ENCODE measurements at regions not wholly inside any gene's neighbourhood (a gene's known extent, or its start where the extent isn't known, plus 50 kb on each side); places are given as distances from the start of the nearest gene placed in this dataset.
"Not testable (repeated sequence)": the region's sequence is repeated elsewhere in the genome, so short reads cannot be mapped to it uniquely, and the experiment has no call there.

DNA sequence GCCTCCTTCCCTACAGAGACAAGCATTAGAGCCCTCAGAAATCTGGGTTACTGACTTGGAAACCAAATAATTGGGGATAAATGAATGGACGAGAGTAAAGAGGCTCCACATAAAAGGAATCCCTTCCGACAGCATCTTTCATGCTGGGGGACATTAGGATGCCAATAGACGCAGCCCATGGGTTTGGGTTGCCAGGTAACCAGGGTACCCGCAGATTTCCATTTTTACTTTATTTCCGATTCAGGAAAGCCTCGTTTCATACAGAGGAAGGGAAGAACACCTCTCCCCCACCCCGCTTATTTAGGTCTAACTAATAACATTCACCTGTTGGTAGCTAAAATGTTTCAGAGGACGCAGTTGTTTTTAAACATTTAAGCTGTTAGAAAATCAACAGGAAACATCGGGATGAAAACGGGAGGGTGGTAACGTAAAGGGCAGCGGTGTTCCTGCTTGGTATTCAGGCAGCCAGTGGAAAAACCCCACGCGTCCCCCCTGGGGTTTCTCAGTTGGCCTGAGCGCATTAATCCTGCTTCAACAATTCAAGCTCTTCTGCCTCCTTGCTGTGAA lies 179.5 kb downstream of the YTHDC2 start:
- no peak overlapping the region for H3K4me3 ChIP-seq (ENCODE audit: insufficient read depth, low read depth, low read length)

DNA sequence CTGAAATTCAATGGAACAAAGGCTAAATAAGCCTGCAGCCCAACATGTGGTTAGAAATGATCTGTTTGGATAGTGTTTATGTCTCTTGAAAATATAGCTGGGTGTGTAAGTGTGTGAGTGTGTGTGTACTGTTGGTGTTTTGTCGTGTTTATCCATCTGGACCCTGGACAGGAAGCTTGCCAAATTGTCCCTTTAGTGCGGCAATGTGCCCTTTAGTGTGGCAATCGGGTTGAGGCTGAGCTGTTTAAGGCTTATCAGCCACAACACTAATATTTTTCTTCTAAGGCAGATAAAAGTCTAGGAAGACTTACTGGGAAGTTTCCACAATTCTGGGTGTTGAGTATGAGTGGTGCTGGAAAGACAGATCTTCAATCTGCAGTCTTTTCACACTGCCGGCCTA lies 180.2 kb downstream of the YTHDC2 start:
- no peaks in the 10 kb centered on the region for H3K27me3 ChIP-seq (ENCODE audit: control insufficient read depth, insufficient read depth, low read length)
- H3K4me3 ChIP-seq (ENCODE audit: insufficient read depth, low read depth, low read length): no peak overlapping the region
- no peaks in the 10 kb centered on the region for H3K36me3 ChIP-seq (replicated peaks; ENCODE audit: control insufficient read depth, insufficient read depth, low read length)
- DNase-seq: no peak

More for the DNA sequence above, 179.5 kb downstream of the YTHDC2 start:
- H3K36me3 ChIP-seq (replicated peaks; ENCODE audit: control insufficient read depth, insufficient read depth, low read length): no peaks in the 10 kb centered on the region
- DNase-seq: peak; percentile 45
- H3K27me3 ChIP-seq (ENCODE audit: control insufficient read depth, insufficient read depth, low read length): no peaks in the 10 kb centered on the region

DNA sequence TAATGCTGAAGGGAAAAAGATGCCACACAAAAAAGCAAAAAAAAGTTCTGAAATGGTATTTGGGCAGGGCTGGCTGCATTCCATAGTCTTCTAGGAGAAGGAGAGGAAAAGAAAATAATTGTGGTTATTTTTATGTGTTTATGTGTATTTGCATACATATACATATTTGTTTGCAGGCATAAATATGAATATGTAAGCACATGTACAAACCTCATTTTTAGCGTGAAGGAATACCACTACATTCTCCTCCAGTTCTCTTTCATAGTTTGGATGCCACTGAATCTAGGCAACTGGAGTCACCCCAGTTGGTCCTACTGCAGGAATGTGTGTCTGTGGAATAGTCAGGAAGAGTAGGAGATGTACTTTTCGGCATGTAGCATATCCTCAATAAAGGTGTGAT lies 181.1 kb downstream of the YTHDC2 start:
- H3K4me3 ChIP-seq (ENCODE audit: insufficient read depth, low read depth, low read length): no peak overlapping the region
- H3K36me3 ChIP-seq (replicated peaks; ENCODE audit: control insufficient read depth, insufficient read depth, low read length): no peaks in the 10 kb centered on the region
- no peak for DNase-seq
- no peaks in the 10 kb centered on the region for H3K27me3 ChIP-seq (ENCODE audit: control insufficient read depth, insufficient read depth, low read length)

DNA sequence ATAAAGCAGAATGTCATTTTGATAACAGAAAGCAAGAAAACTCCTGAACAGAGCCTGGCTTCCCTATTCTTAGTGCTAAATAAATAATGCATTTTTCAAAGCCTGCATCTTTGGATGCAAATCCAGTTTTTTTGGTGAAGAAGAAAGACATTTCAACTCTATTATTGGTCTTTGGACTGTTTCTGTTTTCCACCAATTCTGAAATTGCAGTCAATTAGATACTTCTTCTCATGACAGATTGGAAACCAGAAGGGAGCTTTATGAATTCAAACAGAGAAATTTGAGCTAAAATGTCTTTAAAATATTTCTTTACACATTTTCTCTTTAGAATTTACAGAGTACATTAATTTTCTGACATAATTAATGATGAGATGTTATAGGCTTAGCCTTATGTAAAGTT lies 189.8 kb downstream of the YTHDC2 start:
- no peak overlapping the region for H3K4me3 ChIP-seq (ENCODE audit: insufficient read depth, low read depth, low read length)
- no peaks in the 10 kb centered on the region for H3K27me3 ChIP-seq (ENCODE audit: control insufficient read depth, insufficient read depth, low read length)
- no peak for DNase-seq

DNA sequence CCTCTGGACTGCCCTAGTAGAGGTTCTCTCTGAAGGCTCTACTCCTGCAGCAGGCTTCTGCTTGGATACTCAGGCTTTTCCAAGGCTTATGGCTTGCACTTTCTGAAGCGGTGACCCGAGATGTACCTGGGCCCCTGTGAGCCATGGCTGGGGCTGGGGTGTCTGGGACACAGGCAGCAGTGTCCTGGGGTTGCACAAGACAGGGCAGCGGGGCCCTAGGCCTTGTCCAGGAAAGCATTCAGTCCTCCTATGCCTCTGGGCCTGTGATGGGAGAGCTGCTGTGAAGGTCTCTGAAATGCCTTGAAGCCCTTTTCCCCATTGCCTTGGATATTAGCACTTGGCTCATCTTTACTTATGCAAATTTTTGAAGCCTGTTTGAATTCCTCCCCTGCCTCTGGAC lies 192.2 kb downstream of the YTHDC2 start:
- no peaks in the 10 kb centered on the region for H3K27me3 ChIP-seq (ENCODE audit: control insufficient read depth, insufficient read depth, low read length)
- no peak overlapping the region for H3K4me3 ChIP-seq (ENCODE audit: insufficient read depth, low read depth, low read length)
- H3K36me3 ChIP-seq (replicated peaks; ENCODE audit: control insufficient read depth, insufficient read depth, low read length): no peaks in the 10 kb centered on the region
- DNase-seq: no peak

More for the DNA sequence above, 189.8 kb downstream of the YTHDC2 start:
- no peaks in the 10 kb centered on the region for H3K36me3 ChIP-seq (replicated peaks; ENCODE audit: control insufficient read depth, insufficient read depth, low read length)

DNA sequence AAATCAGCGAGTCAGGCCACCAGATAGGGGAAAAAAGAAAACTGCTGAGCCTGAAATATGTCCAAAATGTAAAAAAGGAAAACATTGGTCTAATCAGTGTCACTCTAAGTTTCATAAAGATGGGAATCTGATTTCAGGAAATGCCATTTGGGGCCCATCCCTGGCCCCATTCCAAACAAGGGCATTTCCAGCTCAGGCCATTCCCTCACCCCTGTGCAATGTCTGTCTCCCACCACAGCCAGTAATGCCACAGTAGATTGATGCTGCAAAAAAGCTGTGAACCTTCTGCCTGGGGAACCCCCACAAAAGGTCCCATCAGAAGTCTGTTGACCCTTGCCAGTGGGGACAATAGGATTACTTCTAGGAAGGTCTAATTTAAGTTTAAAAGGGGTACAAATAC lies 199.6 kb downstream of the YTHDC2 start:
- DNase-seq: no peak
- Histone ChIP-seq H3K27me3 (ENCODE audit: control insufficient read depth, insufficient read depth, low read length) (no peaks in the 10 kb centered on the region), H3K36me3 (replicated peaks; ENCODE audit: control insufficient read depth, insufficient read depth, low read length) (no peaks in the 10 kb centered on the region), H3K4me3 (ENCODE audit: insufficient read depth, low read depth, low read length) (no peak overlapping the region)

DNA sequence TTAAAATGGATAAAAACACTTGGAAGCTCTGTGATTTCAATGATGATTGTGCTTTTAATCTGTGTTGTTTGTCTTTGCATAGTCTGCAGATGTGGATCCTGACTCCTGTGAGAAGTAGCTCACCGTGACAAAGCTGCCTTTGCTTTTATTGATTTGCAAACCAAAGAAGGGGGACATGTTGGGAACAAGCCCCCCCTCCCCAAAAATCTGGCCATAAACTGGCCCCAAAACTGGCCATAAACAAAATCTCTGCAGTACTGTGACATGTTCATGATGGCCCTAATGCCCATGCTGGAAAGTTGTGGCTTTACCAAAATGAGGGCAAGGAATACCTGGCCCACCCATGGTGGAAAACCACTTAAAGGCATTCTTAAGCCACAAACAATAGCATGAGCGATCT lies 202.4 kb downstream of the YTHDC2 start:
- H3K4me3 ChIP-seq (ENCODE audit: insufficient read depth, low read depth, low read length); H3K27me3 ChIP-seq (ENCODE audit: control insufficient read depth, insufficient read depth, low read length); DNase-seq; H3K36me3 ChIP-seq (replicated peaks; ENCODE audit: control insufficient read depth, insufficient read depth, low read length): not testable (repeated sequence)

DNA sequence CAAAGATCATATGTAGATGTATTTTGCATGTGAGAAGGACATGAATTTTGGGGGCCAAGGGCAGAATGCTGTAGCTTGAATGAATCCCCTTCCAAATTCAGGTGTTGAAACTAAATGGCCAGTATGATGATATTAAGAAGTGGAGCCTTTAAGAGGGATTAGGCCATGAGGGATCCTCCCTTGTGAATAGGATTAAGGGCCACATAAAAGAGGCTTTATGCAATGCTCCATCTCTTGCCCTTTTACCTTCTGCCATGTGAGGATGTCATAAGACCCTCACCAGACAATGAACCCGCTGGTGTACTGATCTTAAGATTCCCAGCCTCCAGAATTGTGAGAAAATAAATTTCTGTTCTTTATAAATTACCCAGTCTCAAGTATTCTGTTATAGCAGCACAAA lies 206.1 kb downstream of the YTHDC2 start:
- DNase-seq: no peak
- no peaks in the 10 kb centered on the region for H3K36me3 ChIP-seq (replicated peaks; ENCODE audit: control insufficient read depth, insufficient read depth, low read length)

DNA sequence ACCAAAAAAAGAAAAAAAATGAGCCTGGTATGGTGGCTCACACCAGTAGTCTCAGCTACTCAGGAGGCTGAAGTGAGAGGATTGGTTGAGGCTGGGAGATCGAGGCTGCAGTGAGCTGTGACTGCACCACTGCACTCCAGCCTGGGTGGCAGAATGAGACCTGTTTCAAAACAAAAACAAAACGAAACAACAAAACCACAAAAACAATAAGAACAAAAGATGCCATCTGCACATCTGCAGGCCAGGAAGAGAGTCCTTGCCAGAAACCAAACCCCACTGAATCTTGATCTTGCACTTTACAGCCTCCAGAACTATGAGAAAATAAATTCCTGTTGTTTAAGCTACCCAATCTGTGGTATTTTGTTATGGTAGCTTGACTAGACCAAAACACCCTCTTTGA lies 207.7 kb downstream of the YTHDC2 start:
- H3K4me3 ChIP-seq (ENCODE audit: insufficient read depth, low read depth, low read length): no peak overlapping the region
- no peak for DNase-seq
- no peaks in the 10 kb centered on the region for H3K36me3 ChIP-seq (replicated peaks; ENCODE audit: control insufficient read depth, insufficient read depth, low read length)
- no peaks in the 10 kb centered on the region for H3K27me3 ChIP-seq (ENCODE audit: control insufficient read depth, insufficient read depth, low read length)

More for the DNA sequence above, 206.1 kb downstream of the YTHDC2 start:
- no peaks in the 10 kb centered on the region for H3K27me3 ChIP-seq (ENCODE audit: control insufficient read depth, insufficient read depth, low read length)
- H3K4me3 ChIP-seq (ENCODE audit: insufficient read depth, low read depth, low read length): no peak overlapping the region

DNA sequence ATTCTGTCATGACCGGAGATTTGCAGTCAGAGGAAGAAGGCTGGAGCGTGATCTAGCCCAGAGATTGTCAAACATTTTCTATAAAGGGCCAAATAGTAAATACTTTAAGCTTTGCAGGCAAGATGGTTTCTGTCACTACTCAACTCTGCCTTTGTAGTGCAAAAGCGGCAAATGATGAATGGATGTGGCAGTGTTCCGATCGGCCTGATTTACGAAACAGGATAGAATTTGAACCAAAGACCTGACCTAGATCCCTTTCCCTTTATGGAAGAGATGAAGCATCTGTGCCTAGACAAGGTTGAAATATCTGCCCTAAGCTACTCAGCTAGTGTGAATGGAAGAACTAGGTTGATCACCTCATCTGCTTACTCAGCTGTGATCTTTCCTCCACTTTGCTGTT lies 209.5 kb downstream of the YTHDC2 start:
- Histone ChIP-seq H3K36me3 (replicated peaks; ENCODE audit: control insufficient read depth, insufficient read depth, low read length) (no peaks in the 10 kb centered on the region), H3K4me3 (ENCODE audit: insufficient read depth, low read depth, low read length) (no peak overlapping the region), H3K27me3 (ENCODE audit: control insufficient read depth, insufficient read depth, low read length) (no peaks in the 10 kb centered on the region)
- no peak for DNase-seq

DNA sequence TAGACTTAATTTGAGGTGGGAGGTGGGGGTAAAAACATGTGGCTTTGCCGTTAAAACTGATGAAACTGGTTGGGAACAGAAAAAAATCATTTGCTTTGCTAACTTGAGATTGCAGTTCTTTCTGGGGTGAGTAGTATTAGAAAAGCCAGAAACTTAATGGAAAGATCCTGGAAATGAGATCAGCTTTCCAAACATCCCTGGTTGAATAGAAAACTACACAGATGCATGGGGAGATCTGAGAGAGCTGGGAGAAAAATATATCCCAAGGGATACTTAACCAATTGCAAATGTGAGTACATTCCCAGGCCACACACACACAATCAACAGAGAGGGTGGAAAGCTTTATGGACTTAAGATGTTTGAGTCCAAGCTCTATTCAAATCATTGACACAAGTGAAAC lies 222.3 kb downstream of the YTHDC2 start:
- H3K4me3 ChIP-seq (ENCODE audit: insufficient read depth, low read depth, low read length): no peak overlapping the region
- no peak for DNase-seq
- H3K27me3 ChIP-seq (ENCODE audit: control insufficient read depth, insufficient read depth, low read length): no peaks in the 10 kb centered on the region
- H3K36me3 ChIP-seq (replicated peaks; ENCODE audit: control insufficient read depth, insufficient read depth, low read length): no peaks in the 10 kb centered on the region

DNA sequence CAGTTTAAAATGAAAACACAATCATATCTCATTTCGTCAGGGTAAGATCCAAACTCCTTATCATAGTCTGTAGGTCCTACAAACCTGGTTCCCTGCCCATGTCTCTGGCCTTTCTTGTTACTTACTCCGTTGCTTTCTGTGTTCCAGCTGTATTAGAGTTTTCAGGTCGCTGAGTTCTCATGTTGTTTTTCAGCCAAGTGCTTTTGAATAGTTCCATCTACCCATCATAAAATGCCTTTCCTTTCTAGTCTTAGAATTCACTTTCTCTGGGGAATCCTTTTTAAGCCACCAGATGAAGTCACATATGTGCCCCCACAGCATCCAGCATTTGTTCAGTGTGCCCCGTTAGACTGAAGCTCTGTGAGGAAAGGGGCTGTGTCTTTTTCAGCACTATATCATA lies 228.7 kb downstream of the YTHDC2 start:
- H3K4me3 ChIP-seq (ENCODE audit: insufficient read depth, low read depth, low read length): no peak overlapping the region
- no peak for DNase-seq
- no peaks in the 10 kb centered on the region for H3K36me3 ChIP-seq (replicated peaks; ENCODE audit: control insufficient read depth, insufficient read depth, low read length)
- no peaks in the 10 kb centered on the region for H3K27me3 ChIP-seq (ENCODE audit: control insufficient read depth, insufficient read depth, low read length)

DNA sequence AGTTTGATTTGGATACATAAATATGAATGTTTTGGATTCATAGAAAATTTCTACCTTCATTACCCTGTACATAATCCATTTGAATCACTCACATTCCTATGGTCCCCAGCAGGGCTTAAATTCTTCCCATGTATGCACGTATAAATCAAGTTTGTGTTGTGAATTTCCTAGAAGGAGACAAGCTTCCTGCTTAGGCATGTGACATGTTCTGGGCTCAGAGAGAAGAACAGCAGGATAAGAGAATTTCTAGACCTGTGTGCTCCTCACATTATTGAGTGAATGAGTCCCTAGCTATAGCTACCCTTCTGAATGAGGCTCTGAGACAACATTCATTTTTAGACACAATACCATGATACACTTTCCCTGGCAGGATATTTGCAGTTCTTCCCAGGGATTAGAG lies 229.1 kb downstream of the YTHDC2 start:
- H3K27me3 ChIP-seq (ENCODE audit: control insufficient read depth, insufficient read depth, low read length): no peaks in the 10 kb centered on the region
- no peak overlapping the region for H3K4me3 ChIP-seq (ENCODE audit: insufficient read depth, low read depth, low read length)
- no peaks in the 10 kb centered on the region for H3K36me3 ChIP-seq (replicated peaks; ENCODE audit: control insufficient read depth, insufficient read depth, low read length)
- no peak for DNase-seq

DNA sequence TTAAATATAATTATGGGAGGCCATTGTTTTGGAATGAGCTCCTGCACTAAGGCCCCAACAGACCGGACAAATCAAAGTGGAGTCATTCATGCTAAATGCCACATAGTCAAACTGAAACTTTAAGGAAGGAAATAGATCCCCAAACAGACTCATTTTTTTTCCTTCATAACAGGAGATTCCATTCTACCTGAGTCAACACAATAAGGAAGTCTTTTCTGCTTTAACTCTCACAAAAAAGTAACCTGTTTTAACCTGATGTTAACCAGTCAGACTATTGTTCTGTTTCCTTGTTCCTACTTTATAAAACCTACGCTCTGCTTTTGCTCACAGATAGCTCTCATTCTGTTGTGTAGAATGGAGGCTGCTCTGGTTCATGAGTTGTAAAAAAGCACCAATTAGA lies 234.9 kb downstream of the YTHDC2 start:
- no peak overlapping the region for H3K4me3 ChIP-seq (ENCODE audit: insufficient read depth, low read depth, low read length)
- DNase-seq: no peak
- no peaks in the 10 kb centered on the region for H3K27me3 ChIP-seq (ENCODE audit: control insufficient read depth, insufficient read depth, low read length)
- H3K36me3 ChIP-seq (replicated peaks; ENCODE audit: control insufficient read depth, insufficient read depth, low read length): no peaks in the 10 kb centered on the region

DNA sequence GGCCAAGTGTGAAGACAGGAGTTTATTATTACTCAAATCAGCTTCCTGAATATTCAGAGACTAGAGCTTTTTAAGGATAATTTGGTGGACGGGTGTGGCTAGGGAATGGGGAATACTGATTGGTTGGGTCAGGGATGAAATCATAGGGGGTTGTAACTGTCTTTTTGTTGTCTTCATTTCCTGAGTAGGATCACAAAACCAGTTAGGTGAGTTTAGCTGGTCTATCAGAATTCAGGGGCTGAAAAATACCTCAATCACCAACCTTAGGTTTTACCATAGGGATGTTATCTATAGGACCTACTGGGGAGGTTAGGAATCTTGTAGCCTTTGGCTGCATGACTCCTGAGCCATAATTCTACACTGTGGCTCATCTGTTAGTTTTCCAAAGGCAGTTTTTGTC lies 235.8 kb downstream of the YTHDC2 start:
- Histone ChIP-seq H3K36me3 (replicated peaks; ENCODE audit: control insufficient read depth, insufficient read depth, low read length) (no peaks in the 10 kb centered on the region), H3K4me3 (ENCODE audit: insufficient read depth, low read depth, low read length) (no peak overlapping the region)
- peak; percentile 35 for DNase-seq

DNA sequence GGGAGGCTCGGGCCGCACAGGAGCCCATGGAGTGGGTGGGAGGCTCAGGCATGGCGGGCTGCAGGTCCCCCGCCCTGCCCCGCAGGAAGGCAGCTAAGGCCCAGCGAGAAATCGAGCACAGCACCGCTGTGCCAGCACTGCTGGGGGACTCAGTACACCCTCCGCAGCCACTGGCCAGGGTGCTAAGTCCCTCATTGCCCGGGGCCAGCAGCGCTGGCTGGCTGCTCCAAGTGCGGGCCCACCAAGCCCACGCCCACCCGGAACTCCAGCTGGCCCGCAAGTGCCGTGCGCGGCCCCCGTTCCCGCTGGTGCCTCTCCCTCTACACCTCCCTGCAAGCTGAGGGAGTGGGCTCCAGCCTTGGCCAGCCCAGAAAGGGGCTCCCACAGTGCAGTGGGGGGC lies 239.7 kb downstream of the YTHDC2 start:
- not testable (repeated sequence) for H3K36me3 ChIP-seq (replicated peaks; ENCODE audit: control insufficient read depth, insufficient read depth, low read length); H3K4me3 ChIP-seq (ENCODE audit: insufficient read depth, low read depth, low read length); H3K27me3 ChIP-seq (ENCODE audit: control insufficient read depth, insufficient read depth, low read length); DNase-seq

More for the DNA sequence above, 235.8 kb downstream of the YTHDC2 start:
- H3K27me3 ChIP-seq (ENCODE audit: control insufficient read depth, insufficient read depth, low read length): no peaks in the 10 kb centered on the region
